ENCODE measurements at regions not wholly inside any gene's neighbourhood (a gene's known extent, or its start where the extent isn't known, plus 50 kb on each side); places are given as distances from the start of the nearest gene placed in this dataset.

DNA sequence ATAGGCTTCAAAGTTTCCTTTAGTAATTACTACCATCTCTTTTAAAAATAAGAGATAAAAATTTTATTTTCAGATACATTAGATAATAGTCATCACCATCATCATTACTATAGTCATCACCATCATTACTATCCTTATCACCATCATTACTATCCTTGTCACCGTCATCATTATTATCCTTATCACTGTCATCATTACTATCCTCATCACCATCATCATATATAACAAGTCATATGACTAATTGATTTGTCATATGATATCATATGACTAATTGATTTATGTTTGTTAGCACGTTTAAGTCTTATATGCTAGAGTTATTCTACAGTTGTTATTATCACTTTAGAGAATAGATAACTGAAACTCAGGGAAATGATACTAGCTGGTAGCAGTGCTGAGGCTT is 382.1 kb upstream of the CDH18 start:
- H3K4me3 ChIP-seq (ENCODE audit: low read depth, low read length) = no peak overlapping the region
- DNase-seq (ENCODE audit: low read depth) = no peak
- TF ChIP-seq, protein P1, sequence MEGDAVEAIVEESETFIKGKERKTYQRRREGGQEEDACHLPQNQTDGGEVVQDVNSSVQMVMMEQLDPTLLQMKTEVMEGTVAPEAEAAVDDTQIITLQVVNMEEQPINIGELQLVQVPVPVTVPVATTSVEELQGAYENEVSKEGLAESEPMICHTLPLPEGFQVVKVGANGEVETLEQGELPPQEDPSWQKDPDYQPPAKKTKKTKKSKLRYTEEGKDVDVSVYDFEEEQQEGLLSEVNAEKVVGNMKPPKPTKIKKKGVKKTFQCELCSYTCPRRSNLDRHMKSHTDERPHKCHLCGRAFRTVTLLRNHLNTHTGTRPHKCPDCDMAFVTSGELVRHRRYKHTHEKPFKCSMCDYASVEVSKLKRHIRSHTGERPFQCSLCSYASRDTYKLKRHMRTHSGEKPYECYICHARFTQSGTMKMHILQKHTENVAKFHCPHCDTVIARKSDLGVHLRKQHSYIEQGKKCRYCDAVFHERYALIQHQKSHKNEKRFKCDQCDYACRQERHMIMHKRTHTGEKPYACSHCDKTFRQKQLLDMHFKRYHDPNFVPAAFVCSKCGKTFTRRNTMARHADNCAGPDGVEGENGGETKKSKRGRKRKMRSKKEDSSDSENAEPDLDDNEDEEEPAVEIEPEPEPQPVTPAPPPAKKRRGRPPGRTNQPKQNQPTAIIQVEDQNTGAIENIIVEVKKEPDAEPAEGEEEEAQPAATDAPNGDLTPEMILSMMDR (IDR thresholded peaks at IDR 0.05; ENCODE audit: control insufficient read depth, extremely low read depth, insufficient read depth) = no peak

DNA sequence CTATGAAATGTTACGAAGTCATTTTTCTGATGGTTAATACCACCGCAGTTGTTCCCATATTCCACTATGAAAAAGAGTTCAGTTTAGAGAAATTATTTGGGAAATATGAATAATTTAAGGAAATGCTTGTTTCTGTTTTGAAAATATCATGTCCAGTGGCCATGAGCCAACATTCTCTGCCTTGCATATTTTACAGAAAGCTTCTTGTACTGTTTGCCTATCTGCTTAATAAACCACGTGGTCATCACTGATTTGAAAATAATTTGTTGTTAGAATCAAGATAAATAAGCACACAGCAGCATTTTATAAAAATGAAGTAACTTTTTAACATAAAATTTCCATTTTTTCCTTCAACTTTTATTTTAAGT is 381.5 kb upstream of the CDH18 start:
- TF ChIP-seq, protein P1 (IDR thresholded peaks at IDR 0.05; ENCODE audit: control insufficient read depth, extremely low read depth, insufficient read depth) = no peak
- H3K4me3 ChIP-seq (ENCODE audit: low read depth, low read length) = no peak overlapping the region
- no peak for DNase-seq (ENCODE audit: low read depth)

DNA sequence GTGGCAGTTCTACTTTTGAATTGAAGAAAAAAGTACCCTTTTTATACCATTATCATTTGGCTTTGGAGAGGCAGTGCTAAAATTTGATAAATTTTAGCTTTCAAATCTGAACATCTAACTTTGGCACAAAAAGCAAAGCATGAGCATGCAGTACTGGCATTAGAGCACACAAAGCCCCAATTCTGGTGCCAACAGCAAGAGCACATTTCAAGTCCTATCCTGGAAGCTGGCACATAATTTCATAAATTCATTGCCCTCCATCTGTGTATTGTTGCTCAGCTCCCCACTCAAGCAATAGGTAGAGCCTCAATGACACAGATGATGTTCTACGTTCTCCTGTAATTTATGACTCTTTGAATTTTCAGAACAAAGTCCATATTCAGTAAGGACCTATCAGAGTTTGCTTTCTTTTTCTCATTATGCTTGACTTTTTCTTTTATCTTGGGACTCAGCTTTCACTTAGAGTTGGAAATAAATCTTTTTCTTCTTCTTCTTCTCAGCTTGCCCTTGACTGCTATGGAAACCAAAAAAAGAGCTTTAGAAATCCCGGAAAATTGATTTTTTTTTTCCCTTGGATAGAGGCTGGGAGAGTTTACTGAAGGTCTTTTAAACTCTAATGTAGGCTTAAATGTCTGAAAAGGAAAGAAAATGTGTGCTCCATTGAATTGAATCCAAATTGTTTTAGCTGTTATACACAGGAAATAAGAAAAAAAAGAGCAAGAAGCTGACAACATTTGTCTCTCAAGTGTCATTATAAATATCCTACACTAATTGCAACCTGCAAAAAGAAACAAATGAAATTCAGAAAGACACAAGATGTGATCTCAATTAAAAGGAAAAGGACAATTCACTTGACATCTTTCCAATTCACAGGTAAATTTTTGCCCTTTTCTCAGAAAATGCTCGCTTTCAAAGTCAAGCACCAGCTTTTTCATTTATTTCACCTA is 380.8 kb upstream of the CDH18 start:
- DNase-seq (ENCODE audit: low read depth) = no peak
- H3K4me3 ChIP-seq (ENCODE audit: low read depth, low read length) = no peak overlapping the region
- TF ChIP-seq, protein P1 (IDR thresholded peaks at IDR 0.05; ENCODE audit: control insufficient read depth, extremely low read depth, insufficient read depth) = no peak

DNA sequence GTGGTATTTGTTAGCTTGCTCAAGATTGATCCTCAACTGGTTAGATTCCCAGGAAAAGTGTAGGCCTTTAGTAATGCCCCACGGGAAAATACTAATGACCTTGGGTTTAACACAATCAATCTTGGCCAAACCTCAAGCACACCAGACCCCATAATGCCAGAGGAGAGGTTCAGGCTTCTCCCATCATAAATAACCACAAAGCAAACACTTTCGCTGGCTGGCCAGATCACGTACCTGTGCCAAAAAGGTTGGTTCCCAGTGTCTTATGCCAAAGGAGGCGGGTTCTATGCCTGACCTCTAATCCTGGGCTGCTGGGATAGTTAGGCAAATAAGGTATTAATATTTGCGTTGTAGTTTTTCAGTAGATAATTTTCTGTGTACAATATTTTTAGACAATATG is 379.2 kb upstream of the CDH18 start:
- TF ChIP-seq, protein P1 (IDR thresholded peaks at IDR 0.05; ENCODE audit: control insufficient read depth, extremely low read depth, insufficient read depth) = no peak
- H3K4me3 ChIP-seq (ENCODE audit: low read depth, low read length) = no peak overlapping the region
- peak; percentile 58 for DNase-seq (ENCODE audit: low read depth)

DNA sequence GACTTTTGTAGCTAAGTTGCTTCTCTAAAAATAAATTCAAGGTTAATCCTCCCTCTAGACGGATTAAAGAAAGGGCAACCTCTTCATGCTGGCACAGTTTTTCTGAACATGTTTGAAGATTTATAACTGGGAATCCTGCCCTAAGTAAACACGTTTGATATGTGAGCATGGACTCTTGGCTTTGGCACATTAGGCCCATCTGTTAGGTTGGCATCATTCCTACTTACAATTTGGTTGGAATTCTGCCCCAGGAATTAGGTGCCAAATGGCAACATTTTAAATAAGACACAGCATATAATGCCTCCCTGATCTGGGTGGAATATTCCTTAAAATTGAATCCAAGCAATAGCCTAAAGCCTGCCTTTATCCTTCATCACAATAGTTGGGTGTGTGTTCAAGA is 372.3 kb upstream of the CDH18 start:
- DNase-seq (ENCODE audit: low read depth) = peak; percentile 71

DNA sequence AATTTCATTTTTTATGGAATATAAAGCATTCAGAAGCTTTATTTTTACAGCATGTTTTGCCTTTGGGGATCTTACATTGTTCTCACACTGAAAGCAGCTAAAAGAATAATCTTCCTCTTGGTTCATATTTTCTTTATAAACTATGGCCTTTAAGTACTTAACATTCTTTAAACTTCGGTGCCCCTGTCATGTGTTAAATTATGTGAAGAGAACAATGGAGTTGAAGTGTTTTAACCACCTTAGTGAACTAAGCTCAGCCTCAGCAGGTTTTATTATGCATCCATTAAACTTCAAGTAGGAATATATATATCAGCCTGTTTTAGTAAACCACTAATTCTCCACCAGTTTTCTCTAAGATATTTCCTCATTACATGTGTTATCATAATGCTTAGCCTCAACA is 371.4 kb upstream of the CDH18 start:
- no peak for DNase-seq (ENCODE audit: low read depth)
- H3K4me3 ChIP-seq (ENCODE audit: low read depth, low read length) = no peak overlapping the region
- TF ChIP-seq, protein P1 (IDR thresholded peaks at IDR 0.05; ENCODE audit: control insufficient read depth, extremely low read depth, insufficient read depth) = no peak

More for the DNA sequence above, 372.3 kb upstream of the CDH18 start:
- no peak overlapping the region for H3K4me3 ChIP-seq (ENCODE audit: low read depth, low read length)
- TF ChIP-seq, protein P1 (IDR thresholded peaks at IDR 0.05; ENCODE audit: control insufficient read depth, extremely low read depth, insufficient read depth) = no peak

All from LNCaP clone FGC (cell line).